ENCODE measurements at regions not wholly inside any gene's neighbourhood (a gene's known extent, or its start where the extent isn't known, plus 50 kb on each side); places are given as distances from the start of the nearest gene placed in this dataset.

DNA sequence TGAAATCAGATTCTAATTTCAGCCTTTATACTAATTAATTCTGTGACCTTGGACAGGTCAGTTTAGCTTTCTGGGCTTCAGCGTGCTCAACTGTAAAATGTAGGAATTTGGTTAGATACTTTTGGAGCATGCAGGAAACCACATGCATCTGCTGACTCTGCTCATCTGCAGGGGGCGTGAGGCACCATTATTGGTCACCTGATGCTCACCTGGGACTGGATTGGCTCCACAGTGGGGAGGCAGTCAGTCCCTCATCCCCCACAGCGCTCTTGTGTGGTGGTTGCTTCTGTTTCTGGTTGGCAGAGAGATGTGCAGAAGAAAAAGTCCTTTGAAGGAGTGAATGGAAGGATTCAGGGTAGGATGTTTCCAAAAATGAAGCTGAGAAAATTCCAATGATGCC lies 150.9 kb upstream of the MTPN start:
- Histone ChIP-seq H3K27me3 (no peaks in the 10 kb centered on the region), H3K27ac (no peak overlapping the region), H3K4me3 (no peak overlapping the region), H3K9me3 (no peaks in the 10 kb centered on the region), H3K36me3 (no peaks in the 10 kb centered on the region), H3K4me1 (no peaks in the 10 kb centered on the region)
- intact Hi-C loops (cut with DNase I; ENCODE audit: low total_unique reads) (no loop called here), in situ Hi-C loops (cut with MboI; ENCODE audit: low sequenced_read_pairs in 4 of 4) (no loop called here)
- no peak for ATAC-seq
- TF ChIP-seq CTCF (IDR thresholded peaks at IDR 0.05 in 4 of 5, conservative IDR thresholded peaks at IDR 0.05 in 1 of 5), result no peak
- TF ChIP-seq POLR2A (IDR thresholded peaks at IDR 0.05), result no peak
- no peak for DNase-seq

GRCh38 chr7:136123352-136123751 lies 146.2 kb upstream of the MTPN start:
- TF ChIP-seq POLR2A (IDR thresholded peaks at IDR 0.05) (no peak), CTCF (IDR thresholded peaks at IDR 0.05 in 4 of 5, conservative IDR thresholded peaks at IDR 0.05 in 1 of 5) (no peak)
- Histone ChIP-seq H3K4me3 (no peak overlapping the region), H3K4me1 (no peaks in the 10 kb centered on the region), H3K9me3 (no peaks in the 10 kb centered on the region), H3K36me3 (no peaks in the 10 kb centered on the region), H3K27ac (no peak overlapping the region), H3K27me3 (no peaks in the 10 kb centered on the region)
- no peak for ATAC-seq
- intact Hi-C loops (cut with DNase I; ENCODE audit: low total_unique reads) (no loop called here), in situ Hi-C loops (cut with MboI; ENCODE audit: low sequenced_read_pairs in 4 of 4) (no loop called here)
- no peak for DNase-seq

DNA sequence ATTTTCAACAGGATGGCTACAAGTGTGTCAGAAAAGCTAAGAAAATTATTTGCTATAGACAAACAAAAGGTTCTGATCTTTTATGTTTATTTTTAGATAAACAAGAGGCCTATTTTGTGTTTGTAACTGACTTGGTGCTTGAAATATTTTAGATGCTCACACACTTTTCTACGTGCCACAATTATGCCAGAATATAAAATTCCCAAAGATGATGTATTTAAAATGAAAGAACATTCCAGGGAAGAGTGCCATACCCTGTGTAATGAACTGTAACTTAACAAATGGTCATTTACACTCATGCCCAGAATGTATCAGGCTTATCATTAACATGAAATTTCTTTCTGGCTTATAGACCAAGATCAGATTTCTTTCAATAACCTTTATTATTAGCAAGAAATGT lies 144.9 kb upstream of the MTPN start:
- H3K4me3 ChIP-seq, result no peak overlapping the region
- no peak for ATAC-seq
- no peak for DNase-seq
- no peak overlapping the region for H3K27ac ChIP-seq
- H3K9me3 ChIP-seq, result no peaks in the 10 kb centered on the region
- TF ChIP-seq CTCF (IDR thresholded peaks at IDR 0.05 in 4 of 5, conservative IDR thresholded peaks at IDR 0.05 in 1 of 5), result no peak
- TF ChIP-seq POLR2A (IDR thresholded peaks at IDR 0.05), result no peak
- in situ Hi-C loops (cut with MboI; ENCODE audit: low sequenced_read_pairs in 4 of 4) (no loop called here), intact Hi-C loops (cut with DNase I; ENCODE audit: low total_unique reads) (no loop called here)
- no peaks in the 10 kb centered on the region for H3K4me1 ChIP-seq
- H3K27me3 ChIP-seq, result no peaks in the 10 kb centered on the region
- H3K36me3 ChIP-seq, result no peaks in the 10 kb centered on the region

DNA sequence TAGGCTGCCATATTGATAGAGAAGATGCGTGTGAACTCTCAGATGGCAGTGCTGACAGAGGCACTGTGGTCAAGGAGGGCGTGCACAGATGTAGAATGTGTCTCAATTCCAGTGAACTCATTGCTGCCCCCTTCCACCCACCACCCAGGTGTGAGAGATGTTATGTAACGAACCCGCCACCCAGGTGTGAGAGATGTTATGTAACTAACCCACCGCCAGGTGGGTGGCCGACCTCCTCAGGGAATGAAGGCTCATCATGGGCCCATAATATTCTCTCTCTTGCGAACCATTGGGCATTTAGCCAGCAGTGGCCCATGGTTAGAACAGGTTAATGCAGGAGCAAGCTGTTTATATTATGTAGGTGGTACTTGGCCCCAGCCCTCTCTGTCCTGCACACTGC lies 140.4 kb upstream of the MTPN start:
- DNase-seq (no peak), ATAC-seq (no peak)
- H3K4me1 ChIP-seq, result no peaks in the 10 kb centered on the region
- no peaks in the 10 kb centered on the region for H3K27me3 ChIP-seq
- intact Hi-C loops (cut with DNase I; ENCODE audit: low total_unique reads) (no loop called here), in situ Hi-C loops (cut with MboI; ENCODE audit: low sequenced_read_pairs in 4 of 4) (no loop called here)
- no peaks in the 10 kb centered on the region for H3K9me3 ChIP-seq
- H3K36me3 ChIP-seq, result no peaks in the 10 kb centered on the region
- no peak for TF ChIP-seq POLR2A (IDR thresholded peaks at IDR 0.05)
- TF ChIP-seq CTCF (IDR thresholded peaks at IDR 0.05 in 4 of 5, conservative IDR thresholded peaks at IDR 0.05 in 1 of 5), result no peak
- no peak overlapping the region for H3K27ac ChIP-seq
- no peak overlapping the region for H3K4me3 ChIP-seq

DNA sequence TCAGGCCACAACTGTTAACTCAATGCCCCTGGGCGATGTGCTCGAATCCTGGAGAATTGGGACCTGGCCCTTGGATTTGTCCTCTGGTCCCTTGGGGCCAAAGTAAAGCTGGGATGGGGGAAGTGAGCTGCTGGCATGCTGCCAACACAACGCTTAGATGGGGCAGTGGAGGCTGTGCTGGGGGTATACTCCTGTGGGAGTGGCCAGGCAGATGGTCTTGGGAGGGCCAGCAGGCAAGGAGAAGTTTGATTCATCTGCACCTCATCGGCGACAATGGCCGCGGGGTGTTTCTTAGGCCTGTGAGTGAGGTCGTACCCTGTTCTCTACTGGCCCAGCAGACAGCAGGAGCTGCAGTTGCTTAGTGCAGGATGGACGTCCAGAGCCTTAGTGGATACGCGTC lies 139.0 kb upstream of the MTPN start:
- H3K27ac ChIP-seq, result no peak overlapping the region
- DNase-seq (no peak), ATAC-seq (no peak)
- no peaks in the 10 kb centered on the region for H3K9me3 ChIP-seq
- no peak overlapping the region for H3K4me3 ChIP-seq
- no peak for TF ChIP-seq CTCF (IDR thresholded peaks at IDR 0.05 in 4 of 5, conservative IDR thresholded peaks at IDR 0.05 in 1 of 5)
- no peak for TF ChIP-seq POLR2A (IDR thresholded peaks at IDR 0.05)
- in situ Hi-C loops (cut with MboI; ENCODE audit: low sequenced_read_pairs in 4 of 4), result no loop called here
- no peaks in the 10 kb centered on the region for H3K27me3 ChIP-seq
- H3K36me3 ChIP-seq, result no peaks in the 10 kb centered on the region
- intact Hi-C loops (cut with DNase I; ENCODE audit: low total_unique reads), result no loop called here
- no peaks in the 10 kb centered on the region for H3K4me1 ChIP-seq

Data from gastrocnemius medialis (tissue), 4 donors.